ENCODE measurements at regions not wholly inside any gene's neighbourhood (a gene's known extent, or its start where the extent isn't known, plus 50 kb on each side); places are given as distances from the start of the nearest gene placed in this dataset.

DNA sequence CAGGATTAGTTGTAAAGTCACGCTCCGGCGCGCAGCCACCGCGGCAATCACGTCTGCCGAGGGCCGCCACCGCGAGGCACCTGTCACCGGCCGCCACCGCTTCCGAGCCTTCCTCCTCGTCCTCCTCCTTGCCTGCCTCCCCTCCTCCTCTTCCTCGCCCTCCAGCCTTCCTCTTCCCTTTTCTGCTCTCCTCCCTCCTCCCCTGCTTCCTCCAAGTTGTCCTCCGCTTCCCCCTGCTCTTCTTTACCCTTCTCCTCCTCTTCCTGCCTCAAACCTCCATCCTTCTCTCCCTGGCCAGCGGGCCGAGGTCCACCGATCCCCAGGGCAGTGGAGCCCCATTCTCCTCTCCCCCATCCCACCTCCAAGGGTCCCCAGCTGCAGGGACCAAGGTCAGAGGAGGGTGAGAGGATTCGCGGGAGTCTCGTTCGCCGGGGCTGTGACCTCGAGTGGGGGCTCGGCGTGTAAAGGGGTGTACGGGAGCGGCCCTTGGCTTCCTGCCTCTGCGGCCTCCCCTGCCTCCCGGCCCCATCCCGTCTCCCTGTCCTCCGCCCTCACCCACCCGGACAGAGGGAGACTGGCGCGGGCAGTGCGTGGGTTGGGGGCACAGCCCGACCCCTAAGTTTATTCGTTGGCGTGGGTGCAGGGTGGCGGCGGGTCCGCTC lies 89.5 kb upstream of the PAX2 start:
- TF ChIP-seq, protein P1, sequence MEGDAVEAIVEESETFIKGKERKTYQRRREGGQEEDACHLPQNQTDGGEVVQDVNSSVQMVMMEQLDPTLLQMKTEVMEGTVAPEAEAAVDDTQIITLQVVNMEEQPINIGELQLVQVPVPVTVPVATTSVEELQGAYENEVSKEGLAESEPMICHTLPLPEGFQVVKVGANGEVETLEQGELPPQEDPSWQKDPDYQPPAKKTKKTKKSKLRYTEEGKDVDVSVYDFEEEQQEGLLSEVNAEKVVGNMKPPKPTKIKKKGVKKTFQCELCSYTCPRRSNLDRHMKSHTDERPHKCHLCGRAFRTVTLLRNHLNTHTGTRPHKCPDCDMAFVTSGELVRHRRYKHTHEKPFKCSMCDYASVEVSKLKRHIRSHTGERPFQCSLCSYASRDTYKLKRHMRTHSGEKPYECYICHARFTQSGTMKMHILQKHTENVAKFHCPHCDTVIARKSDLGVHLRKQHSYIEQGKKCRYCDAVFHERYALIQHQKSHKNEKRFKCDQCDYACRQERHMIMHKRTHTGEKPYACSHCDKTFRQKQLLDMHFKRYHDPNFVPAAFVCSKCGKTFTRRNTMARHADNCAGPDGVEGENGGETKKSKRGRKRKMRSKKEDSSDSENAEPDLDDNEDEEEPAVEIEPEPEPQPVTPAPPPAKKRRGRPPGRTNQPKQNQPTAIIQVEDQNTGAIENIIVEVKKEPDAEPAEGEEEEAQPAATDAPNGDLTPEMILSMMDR (IDR thresholded peaks at IDR 0.05), result no peak
- TF ChIP-seq POLR2A (IDR thresholded peaks at IDR 0.05) (no peak), POLR2AphosphoS5 (IDR thresholded peaks at IDR 0.05) (no peak)
